H1 (cell line): ENCODE measurements at regions not wholly inside any gene's neighbourhood (a gene's known extent, or its start where the extent isn't known, plus 50 kb on each side); places are given as distances from the start of the nearest gene placed in this dataset.

ENCODE experiments used
- CBX8 ChIP-seq: fragments of 300-800, 300-1000 bp; sonication (generic); IDR thresholded peaks from 2 replicates; pipeline ENCODE4 v1.7.1; 2016; ENCODE audit warnings: low read depth, low read length, borderline replicate concordance
- CHD7 ChIP-seq: fragments of 300-600 bp; sonication (generic); IDR thresholded peaks from 2 replicates; pipeline ENCODE4 v1.7.1; 2012; ENCODE audit warnings: low read length, moderate library complexity, mild to moderate bottlenecking, inconsistent platforms; ENCODE audit not compliant: insufficient replicate concordance
- RXRA ChIP-seq: IDR thresholded peaks from 2 replicates; pipeline ENCODE4 v1.6.1; 2011; ENCODE audit warnings: low read depth, mild to moderate bottlenecking, low read length, moderate library complexity; ENCODE audit not compliant: insufficient read depth
- TBP ChIP-seq: IDR thresholded peaks from 2 replicates; pipeline ENCODE4 v1.6.1; 2011; ENCODE audit warnings: low read depth, low read length, improper control_type of control experiment

GRCh38 chr6:169145991-169146501 is 107.6 kb downstream of the THBS2 start (continued):
- TF ChIP-seq CHD7 (no peak), TBP (no peak), RXRA (no peak), CBX8 (no peak)
